ENCODE measurements at regions not wholly inside any gene's neighbourhood (a gene's known extent, or its start where the extent isn't known, plus 50 kb on each side); places are given as distances from the start of the nearest gene placed in this dataset.
"Not testable (repeated sequence)": the region's sequence is repeated elsewhere in the genome, so short reads cannot be mapped to it uniquely, and the experiment has no call there.

DNA sequence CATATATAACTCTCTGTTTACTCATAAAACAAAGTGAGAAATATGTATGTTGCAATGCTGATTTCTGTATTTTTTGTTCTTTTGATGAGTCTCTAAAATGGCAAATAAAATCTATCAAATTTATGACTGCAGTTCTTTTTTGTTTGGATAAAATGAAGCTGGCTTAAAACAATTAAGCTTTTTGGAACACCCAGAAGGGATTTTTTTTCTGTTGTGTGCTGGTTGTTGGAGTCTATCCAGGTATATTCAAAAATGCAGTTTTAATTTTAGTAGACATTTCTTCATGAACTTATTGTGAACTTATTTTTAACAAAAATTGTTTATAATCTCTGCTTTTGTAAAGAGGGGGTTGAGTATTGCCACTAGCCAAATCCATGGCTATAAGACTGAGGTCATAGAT, 405.5 kb downstream of the RAP2B start:
- TF ChIP-seq, protein P1, sequence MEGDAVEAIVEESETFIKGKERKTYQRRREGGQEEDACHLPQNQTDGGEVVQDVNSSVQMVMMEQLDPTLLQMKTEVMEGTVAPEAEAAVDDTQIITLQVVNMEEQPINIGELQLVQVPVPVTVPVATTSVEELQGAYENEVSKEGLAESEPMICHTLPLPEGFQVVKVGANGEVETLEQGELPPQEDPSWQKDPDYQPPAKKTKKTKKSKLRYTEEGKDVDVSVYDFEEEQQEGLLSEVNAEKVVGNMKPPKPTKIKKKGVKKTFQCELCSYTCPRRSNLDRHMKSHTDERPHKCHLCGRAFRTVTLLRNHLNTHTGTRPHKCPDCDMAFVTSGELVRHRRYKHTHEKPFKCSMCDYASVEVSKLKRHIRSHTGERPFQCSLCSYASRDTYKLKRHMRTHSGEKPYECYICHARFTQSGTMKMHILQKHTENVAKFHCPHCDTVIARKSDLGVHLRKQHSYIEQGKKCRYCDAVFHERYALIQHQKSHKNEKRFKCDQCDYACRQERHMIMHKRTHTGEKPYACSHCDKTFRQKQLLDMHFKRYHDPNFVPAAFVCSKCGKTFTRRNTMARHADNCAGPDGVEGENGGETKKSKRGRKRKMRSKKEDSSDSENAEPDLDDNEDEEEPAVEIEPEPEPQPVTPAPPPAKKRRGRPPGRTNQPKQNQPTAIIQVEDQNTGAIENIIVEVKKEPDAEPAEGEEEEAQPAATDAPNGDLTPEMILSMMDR (conservative IDR thresholded peaks at IDR 0.05; ENCODE audit: low read depth, low read length), result no peak
- Histone ChIP-seq H3K9ac (no peak overlapping the region), H3K4me1 (ENCODE audit: low read depth, poor library complexity, severe bottlenecking) (no peaks in the 10 kb centered on the region), H3K36me3 (ENCODE audit: insufficient read depth) (no peaks in the 10 kb centered on the region), H3K27ac (no peak overlapping the region), H3K79me2 (ENCODE audit: insufficient read depth, low read depth) (no peaks in the 10 kb centered on the region), H3K4me2 (no peak overlapping the region), H3K27me3 (ENCODE audit: insufficient read depth, low read depth) (no peaks in the 10 kb centered on the region), H2AFZ (ENCODE audit: low read depth) (no peak overlapping the region), H3K4me3 (IDR thresholded peaks at IDR 0.05; ENCODE audit: insufficient read depth, low read depth, low read length) (no peak overlapping the region), H4K20me1 (ENCODE audit: insufficient read depth) (no peaks in the 10 kb centered on the region)

DNA sequence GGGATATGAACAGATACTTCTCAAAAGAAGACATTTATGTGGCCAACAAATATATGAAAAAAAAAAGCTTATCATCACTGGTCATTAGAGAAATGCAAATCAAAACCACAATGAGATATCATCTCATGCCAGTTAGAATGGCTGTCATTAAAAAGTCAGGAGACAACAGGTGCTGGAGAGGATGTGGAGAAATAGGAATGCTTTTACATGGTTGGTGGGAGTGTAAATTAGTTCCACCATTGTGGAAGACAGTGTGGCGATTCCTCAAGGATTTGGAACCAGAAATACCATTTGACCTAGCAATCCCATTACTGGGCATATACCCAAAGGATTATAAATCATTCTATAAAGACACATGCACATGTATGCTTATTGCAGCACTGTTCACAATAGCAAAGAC, 408.5 kb downstream of the RAP2B start:
- H3K4me3 ChIP-seq (IDR thresholded peaks at IDR 0.05; ENCODE audit: insufficient read depth, low read depth, low read length); H3K4me2 ChIP-seq; H3K4me1 ChIP-seq (ENCODE audit: low read depth, poor library complexity, severe bottlenecking); H4K20me1 ChIP-seq (ENCODE audit: insufficient read depth); H3K79me2 ChIP-seq (ENCODE audit: insufficient read depth, low read depth); H3K9ac ChIP-seq; H3K36me3 ChIP-seq (ENCODE audit: insufficient read depth); H3K27ac ChIP-seq; H2AFZ ChIP-seq (ENCODE audit: low read depth); H3K27me3 ChIP-seq (ENCODE audit: insufficient read depth, low read depth): not testable (repeated sequence)

DNA sequence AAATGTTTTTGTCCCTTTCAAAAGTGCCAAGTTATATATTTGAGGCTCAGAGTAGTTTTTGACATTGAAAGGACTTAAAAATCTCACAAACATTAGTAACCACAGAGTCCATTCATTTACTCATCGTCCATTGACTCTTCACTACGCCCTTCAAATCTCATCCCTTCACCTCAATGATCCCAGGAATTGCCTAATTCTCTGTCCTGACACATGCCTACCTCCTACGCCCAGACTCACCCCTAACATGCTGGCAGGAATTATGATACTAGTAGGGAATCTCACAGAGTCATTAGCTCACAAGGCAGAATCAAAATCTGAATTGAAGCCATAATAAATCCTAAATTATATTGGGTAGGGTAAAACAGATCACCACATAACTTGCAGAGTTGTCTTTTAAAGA, 410.1 kb downstream of the RAP2B start:
- Histone ChIP-seq H3K4me2 (no peak overlapping the region), H3K36me3 (ENCODE audit: insufficient read depth) (no peaks in the 10 kb centered on the region), H2AFZ (ENCODE audit: low read depth) (no peak overlapping the region), H3K27ac (no peak overlapping the region), H3K27me3 (ENCODE audit: insufficient read depth, low read depth) (no peaks in the 10 kb centered on the region), H4K20me1 (ENCODE audit: insufficient read depth) (no peaks in the 10 kb centered on the region), H3K4me3 (IDR thresholded peaks at IDR 0.05; ENCODE audit: insufficient read depth, low read depth, low read length) (no peak overlapping the region), H3K4me1 (ENCODE audit: low read depth, poor library complexity, severe bottlenecking) (peaks cover 4% of the 10 kb centered on the region), H3K79me2 (ENCODE audit: insufficient read depth, low read depth) (no peaks in the 10 kb centered on the region), H3K9ac (no peak overlapping the region)
- TF ChIP-seq, protein P1 (conservative IDR thresholded peaks at IDR 0.05; ENCODE audit: low read depth, low read length), result no peak

DNA sequence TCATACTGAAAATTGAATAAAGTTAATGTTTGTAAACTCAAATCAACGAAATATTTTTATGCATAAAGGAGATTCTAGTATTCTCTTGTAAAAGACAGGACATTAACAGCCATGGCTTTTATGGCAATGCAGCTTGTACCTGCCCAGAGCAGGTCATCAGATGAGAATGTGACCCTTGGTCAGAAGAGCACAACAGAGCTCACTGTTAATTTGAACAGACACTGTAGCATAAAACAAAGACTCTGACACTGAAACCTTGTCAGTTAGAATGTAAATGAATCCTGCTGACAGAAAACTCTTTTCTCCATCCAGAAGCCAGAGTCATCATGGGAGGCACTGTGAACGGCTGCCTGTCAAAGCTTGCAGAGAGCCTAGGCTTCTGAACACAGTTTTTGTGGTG, 410.6 kb downstream of the RAP2B start:
- Histone ChIP-seq H3K9ac (no peak overlapping the region), H2AFZ (ENCODE audit: low read depth) (no peak overlapping the region), H3K4me2 (no peak overlapping the region), H3K79me2 (ENCODE audit: insufficient read depth, low read depth) (no peaks in the 10 kb centered on the region), H3K27ac (no peak overlapping the region), H3K4me3 (IDR thresholded peaks at IDR 0.05; ENCODE audit: insufficient read depth, low read depth, low read length) (no peak overlapping the region), H4K20me1 (ENCODE audit: insufficient read depth) (no peaks in the 10 kb centered on the region), H3K4me1 (ENCODE audit: low read depth, poor library complexity, severe bottlenecking) (peaks cover 9% of the 10 kb centered on the region), H3K36me3 (ENCODE audit: insufficient read depth) (no peaks in the 10 kb centered on the region), H3K27me3 (ENCODE audit: insufficient read depth, low read depth) (no peaks in the 10 kb centered on the region)
- TF ChIP-seq, protein P1 (conservative IDR thresholded peaks at IDR 0.05; ENCODE audit: low read depth, low read length), result no peak

DNA sequence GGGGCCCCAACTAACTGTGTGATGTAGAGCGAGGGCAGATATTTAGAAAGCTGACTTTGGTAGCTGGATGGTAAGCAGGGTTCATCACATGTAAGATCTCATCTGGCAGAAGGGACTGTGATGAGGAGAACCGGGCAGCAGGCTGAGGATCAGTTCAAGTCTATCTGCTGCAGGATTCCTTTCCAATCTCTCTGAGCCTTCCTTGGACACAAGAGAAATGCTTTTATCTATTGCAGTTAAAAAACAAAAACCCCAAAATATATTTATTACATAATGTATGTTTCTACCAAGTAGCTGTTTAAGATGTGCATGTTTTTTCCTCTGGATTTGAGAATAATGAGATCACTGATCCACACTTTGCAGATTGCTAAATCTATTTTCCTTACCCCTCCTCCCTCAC, 411.5 kb downstream of the RAP2B start:
- Histone ChIP-seq H3K4me3 (IDR thresholded peaks at IDR 0.05; ENCODE audit: insufficient read depth, low read depth, low read length) (no peak overlapping the region), H3K36me3 (ENCODE audit: insufficient read depth) (no peaks in the 10 kb centered on the region), H2AFZ (ENCODE audit: low read depth) (no peak overlapping the region), H3K27ac (no peak overlapping the region), H3K4me2 (no peak overlapping the region), H3K9ac (no peak overlapping the region), H3K27me3 (ENCODE audit: insufficient read depth, low read depth) (no peaks in the 10 kb centered on the region), H3K79me2 (ENCODE audit: insufficient read depth, low read depth) (no peaks in the 10 kb centered on the region), H4K20me1 (ENCODE audit: insufficient read depth) (no peaks in the 10 kb centered on the region), H3K4me1 (ENCODE audit: low read depth, poor library complexity, severe bottlenecking) (peaks cover 12% of the 10 kb centered on the region)
- TF ChIP-seq, protein P1 (conservative IDR thresholded peaks at IDR 0.05; ENCODE audit: low read depth, low read length), result no peak
